ENCODE measurements at regions not wholly inside any gene's neighbourhood (a gene's known extent, or its start where the extent isn't known, plus 50 kb on each side); places are given as distances from the start of the nearest gene placed in this dataset.

- no peaks in the 10 kb centered on the region for H3K9me2 ChIP-seq (replicated peaks; ENCODE audit: control insufficient read depth, low read length)
- no peaks in the 10 kb centered on the region for H3F3A ChIP-seq (ENCODE audit: control insufficient read depth, insufficient read depth)
- H3K36me3 ChIP-seq (ENCODE audit: control insufficient read depth, low read length): no peaks in the 10 kb centered on the region
- no peak overlapping the region for H3K4me2 ChIP-seq (ENCODE audit: low read length)
- H4K20me1 ChIP-seq (ENCODE audit: control insufficient read depth, insufficient read depth, low read depth, low read length): no peaks in the 10 kb centered on the region
- H3K79me2 ChIP-seq (ENCODE audit: control insufficient read depth, low read length): no peaks in the 10 kb centered on the region
- no peak overlapping the region for H3K4me3 ChIP-seq (ENCODE audit: low read length)
- no peaks in the 10 kb centered on the region for H3K27me3 ChIP-seq (ENCODE audit: control insufficient read depth, low read length)
- no peaks in the 10 kb centered on the region for H3K4me1 ChIP-seq (ENCODE audit: control insufficient read depth, low read length)
- TF ChIP-seq EZH2phosphoT487 (IDR thresholded peaks at IDR 0.05; ENCODE audit: borderline replicate concordance, low read length): no peak
- TF ChIP-seq CTCF (IDR thresholded peaks at IDR 0.05; ENCODE audit: low read depth, low read length, poor library complexity, severe bottlenecking): no peak
- no peak overlapping the region for H3K27ac ChIP-seq (ENCODE audit: low read depth, low read length)
- H3K9me3 ChIP-seq (ENCODE audit: control insufficient read depth, insufficient read depth, low read length): no peaks in the 10 kb centered on the region
These were observed 62.4 kb upstream of the PIAS1 start for GRCh38 chr15:67991706-67992105.

- Histone ChIP-seq H3K27me3 (ENCODE audit: control insufficient read depth, low read length) (no peaks in the 10 kb centered on the region), H3K4me2 (ENCODE audit: low read length) (no peak overlapping the region), H3K79me2 (ENCODE audit: control insufficient read depth, low read length) (no peaks in the 10 kb centered on the region), H3F3A (ENCODE audit: control insufficient read depth, insufficient read depth) (no peaks in the 10 kb centered on the region), H3K27ac (ENCODE audit: low read depth, low read length) (no peak overlapping the region), H3K4me3 (ENCODE audit: low read length) (no peak overlapping the region), H3K9me2 (replicated peaks; ENCODE audit: control insufficient read depth, low read length) (no peaks in the 10 kb centered on the region), H3K4me1 (ENCODE audit: control insufficient read depth, low read length) (no peaks in the 10 kb centered on the region), H4K20me1 (ENCODE audit: control insufficient read depth, insufficient read depth, low read depth, low read length) (no peaks in the 10 kb centered on the region), H3K9me3 (ENCODE audit: control insufficient read depth, insufficient read depth, low read length) (no peaks in the 10 kb centered on the region), H3K36me3 (ENCODE audit: control insufficient read depth, low read length) (no peaks in the 10 kb centered on the region)
- TF ChIP-seq EZH2phosphoT487 (IDR thresholded peaks at IDR 0.05; ENCODE audit: borderline replicate concordance, low read length) (no peak), CTCF (IDR thresholded peaks at IDR 0.05; ENCODE audit: low read depth, low read length, poor library complexity, severe bottlenecking) (no peak)
These were observed 61.7 kb upstream of the PIAS1 start for GRCh38 chr15:67992411-67992810.

- no peaks in the 10 kb centered on the region for H3K36me3 ChIP-seq (ENCODE audit: control insufficient read depth, low read length)
- no peaks in the 10 kb centered on the region for H3K79me2 ChIP-seq (ENCODE audit: control insufficient read depth, low read length)
- H3K4me1 ChIP-seq (ENCODE audit: control insufficient read depth, low read length): no peaks in the 10 kb centered on the region
- TF ChIP-seq EZH2phosphoT487 (IDR thresholded peaks at IDR 0.05; ENCODE audit: borderline replicate concordance, low read length) (no peak), CTCF (IDR thresholded peaks at IDR 0.05; ENCODE audit: low read depth, low read length, poor library complexity, severe bottlenecking) (no peak)
- no peaks in the 10 kb centered on the region for H3K9me2 ChIP-seq (replicated peaks; ENCODE audit: control insufficient read depth, low read length)
- H3K9me3 ChIP-seq (ENCODE audit: control insufficient read depth, insufficient read depth, low read length): no peaks in the 10 kb centered on the region
- H3K4me3 ChIP-seq (ENCODE audit: low read length): no peak overlapping the region
- no peak overlapping the region for H3K4me2 ChIP-seq (ENCODE audit: low read length)
- no peaks in the 10 kb centered on the region for H3F3A ChIP-seq (ENCODE audit: control insufficient read depth, insufficient read depth)
- no peak overlapping the region for H3K27ac ChIP-seq (ENCODE audit: low read depth, low read length)
- no peaks in the 10 kb centered on the region for H3K27me3 ChIP-seq (ENCODE audit: control insufficient read depth, low read length)
- no peaks in the 10 kb centered on the region for H4K20me1 ChIP-seq (ENCODE audit: control insufficient read depth, insufficient read depth, low read depth, low read length)
These were observed 61.3 kb upstream of the PIAS1 start for GRCh38 chr15:67992834-67993233.

GRCh38 chr15:67997996-67998395, 56.1 kb upstream of the PIAS1 start:
- H3K4me3 ChIP-seq (ENCODE audit: low read length): no peak overlapping the region
- H3K9me2 ChIP-seq (replicated peaks; ENCODE audit: control insufficient read depth, low read length): no peaks in the 10 kb centered on the region
- H3F3A ChIP-seq (ENCODE audit: control insufficient read depth, insufficient read depth): no peaks in the 10 kb centered on the region
- H3K36me3 ChIP-seq (ENCODE audit: control insufficient read depth, low read length): no peaks in the 10 kb centered on the region
- 0 out of 2 replicates have a peak, but pooled peaks cover 4% of the 10 kb centered on the region for H3K27me3 ChIP-seq (ENCODE audit: control insufficient read depth, low read length)
- no peaks in the 10 kb centered on the region for H3K79me2 ChIP-seq (ENCODE audit: control insufficient read depth, low read length)
- H3K27ac ChIP-seq (ENCODE audit: low read depth, low read length): no peak overlapping the region
- H4K20me1 ChIP-seq (ENCODE audit: control insufficient read depth, insufficient read depth, low read depth, low read length): no peaks in the 10 kb centered on the region
- no peak for TF ChIP-seq EZH2phosphoT487 (IDR thresholded peaks at IDR 0.05; ENCODE audit: borderline replicate concordance, low read length)
- TF ChIP-seq CTCF (IDR thresholded peaks at IDR 0.05; ENCODE audit: low read depth, low read length, poor library complexity, severe bottlenecking): no peak
- no peaks in the 10 kb centered on the region for H3K4me1 ChIP-seq (ENCODE audit: control insufficient read depth, low read length)
- H3K9me3 ChIP-seq (ENCODE audit: control insufficient read depth, insufficient read depth, low read length): no peaks in the 10 kb centered on the region
- no peak overlapping the region for H3K4me2 ChIP-seq (ENCODE audit: low read length)
